B cell (primary cell): ENCODE measurements at regions not wholly inside any gene's neighbourhood (a gene's known extent, or its start where the extent isn't known, plus 50 kb on each side); places are given as distances from the start of the nearest gene placed in this dataset.

Source experiments
- ATAC-seq: fragments of 200-7000 bp; cut with Tn5 transposase; one replicate; pipeline ENCODE4 v1.10.0; 2021; ENCODE audit warnings: low read depth, mild to moderate bottlenecking, moderate number of reproducible peaks, moderate library complexity
- CTCF ChIA-PET: fragments of 350-600 bp; sonication (Branson Sonifier 250); formaldehyde crosslinking; loops from one replicate; lab custom pipeline; 2021; ENCODE audit warnings: antibody characterized with exemption, inconsistent platforms; lab: Charles Lee
- POLR2A ChIA-PET: fragments of 350-600 bp; sonication (Branson Sonifier 250); formaldehyde crosslinking; loops from one replicate; lab custom pipeline; 2021; ENCODE audit warnings: antibody characterized with exemption; lab: Charles Lee
- DNase-seq: peaks from one replicate; pipeline ENCODE4 v3.0.0; 2013
- H2AFZ ChIP-seq: 2 replicates; pipeline ENCODE4 v1.6.1; 2012; ENCODE audit warnings: mild to moderate bottlenecking, low read depth, low read length; ENCODE audit not compliant: insufficient read depth, poor library complexity, severe bottlenecking
- H3K27ac ChIP-seq, 2 donors: 1 replicate in 1 of 2; 2 replicates in 1 of 2; pipeline ENCODE4 v1.5.1; 2012 to 2013; ENCODE audit warnings: low read length in 2 of 2, mild to moderate bottlenecking in 2 of 2, moderate library complexity in 1 of 2
- H3K27me3 ChIP-seq, 4 experiments: fragments of 200-600 bp in 1 of 4; sonication (generic) in 1 of 4; replicated peaks in 1 of 4; 1 replicate in 2 of 4; 2 replicates in 2 of 4; pipeline versions ENCODE4 v1.6.1 to v1.7.0; 2013 to 2016; ENCODE audit warnings: low read length in 3 of 4, mild to moderate bottlenecking in 2 of 4, mixed read lengths in 1 of 4, moderate library complexity in 1 of 4; ENCODE audit not compliant: insufficient read depth in 4 of 4, control insufficient read depth in 3 of 4; ENCODE audit errors: control extremely low read depth in 1 of 4
- H3K36me3 ChIP-seq, 2 experiments: replicated peaks in 1 of 2; 1 replicate in 1 of 2; 2 replicates in 1 of 2; pipeline versions ENCODE4 v1.6.1 to v1.7.1; 2013; ENCODE audit warnings: low read length in 1 of 2; ENCODE audit not compliant: insufficient read depth in 2 of 2, control insufficient read depth in 1 of 2; ENCODE audit errors: control extremely low read depth in 1 of 2, extremely low read depth in 1 of 2
- H3K4me1 ChIP-seq, 2 donors: fragments of 200-600 bp in 1 of 2; sonication (generic) in 1 of 2; 1 replicate in 1 of 2; 2 replicates in 1 of 2; pipeline versions ENCODE4 v1.5.1 to v1.6.1; 2013 to 2017; ENCODE audit warnings: low read length in 2 of 2; ENCODE audit not compliant: control insufficient read depth in 2 of 2, insufficient read depth in 2 of 2
- H3K4me2 ChIP-seq: replicated peaks from 2 replicates; pipeline ENCODE3; 2012; ENCODE audit warnings: mild to moderate bottlenecking, low read depth, low read length; ENCODE audit not compliant: poor library complexity, severe bottlenecking
- H3K4me3 ChIP-seq, 5 experiments: fragments of 200-600 bp in 1 of 5; sonication (generic) in 1 of 5; 1 replicate in 3 of 5; 2 replicates in 2 of 5; pipeline versions ENCODE4 v1.5.1 to v1.7.0; 2011 to 2016; ENCODE audit warnings: low read length in 4 of 5, mild to moderate bottlenecking in 4 of 5, low read depth in 2 of 5, control low read depth in 1 of 5, moderate library complexity in 1 of 5; ENCODE audit not compliant: insufficient read depth in 1 of 5; ENCODE audit errors: control extremely low read depth in 1 of 5, extremely low read depth in 1 of 5
- H3K79me2 ChIP-seq: fragments of 200-600 bp; sonication (generic); one replicate; pipeline ENCODE4 v1.6.0; 2016; ENCODE audit warnings: low read length; ENCODE audit not compliant: control insufficient read depth, insufficient read depth
- H3K9ac ChIP-seq: fragments of 200-600 bp; sonication (generic); 2 replicates; pipeline ENCODE4 v1.6.1; 2017; ENCODE audit warnings: mild to moderate bottlenecking, low read length, moderate library complexity
- H3K9me3 ChIP-seq, 3 donors: one replicate each; pipeline versions ENCODE4 v1.6.1 to v1.7.1; 2013; ENCODE audit warnings: low read length in 2 of 3; ENCODE audit not compliant: control insufficient read depth in 2 of 3, insufficient read depth in 1 of 3; ENCODE audit errors: control extremely low read depth in 1 of 3
- H4K20me1 ChIP-seq: 2 replicates; pipeline ENCODE4 v1.6.0; 2012; ENCODE audit warnings: mild to moderate bottlenecking, low read length; ENCODE audit not compliant: insufficient read depth, control insufficient read depth, poor library complexity, severe bottlenecking
- H3K27ac Mint-ChIP-seq: one replicate; pipeline ENCODE4 v1.8.0; 2021; ENCODE audit warnings: mixed read lengths
- H3K27me3 Mint-ChIP-seq: one replicate; pipeline ENCODE4 v1.8.0; 2021; ENCODE audit warnings: mixed read lengths
- H3K4me1 Mint-ChIP-seq: one replicate; pipeline ENCODE4 v1.8.0; 2021; ENCODE audit warnings: mixed read lengths
- H3K4me3 Mint-ChIP-seq: one replicate; pipeline ENCODE4 v1.8.0; 2021; ENCODE audit warnings: mixed read lengths
- H3K9me3 Mint-ChIP-seq: one replicate; pipeline ENCODE4 v1.8.0; 2022; ENCODE audit warnings: mixed read lengths; ENCODE audit not compliant: insufficient read depth
- CTCF ChIP-seq: fragments of 200-600 bp; IDR thresholded peaks from one replicate; pipeline ENCODE4 v1.8.0; 2022; ENCODE audit warnings: antibody characterized with exemption, mild to moderate bottlenecking
- EZH2 ChIP-seq: IDR thresholded peaks from 2 replicates; pipeline ENCODE4 v1.6.1; 2012; ENCODE audit warnings: borderline replicate concordance, low read depth, mild to moderate bottlenecking, moderate library complexity, low read length; ENCODE audit not compliant: insufficient read depth, poor library complexity, severe bottlenecking
- WGBS: methylation state at CpG from one replicate; pipeline ENCODE4 v1.1.5; 2013; ENCODE audit warnings: missing lambda C conversion rate; ENCODE audit not compliant: insufficient coverage; 5-methylcytosine and 5-hydroxymethylcytosine counted together
- intact Hi-C: fragments of 100-400 bp; cut with micrococcal nuclease; formaldehyde crosslinking; loops from one replicate; pipeline ENCODE4 v1.10.0; 2022

DNA sequence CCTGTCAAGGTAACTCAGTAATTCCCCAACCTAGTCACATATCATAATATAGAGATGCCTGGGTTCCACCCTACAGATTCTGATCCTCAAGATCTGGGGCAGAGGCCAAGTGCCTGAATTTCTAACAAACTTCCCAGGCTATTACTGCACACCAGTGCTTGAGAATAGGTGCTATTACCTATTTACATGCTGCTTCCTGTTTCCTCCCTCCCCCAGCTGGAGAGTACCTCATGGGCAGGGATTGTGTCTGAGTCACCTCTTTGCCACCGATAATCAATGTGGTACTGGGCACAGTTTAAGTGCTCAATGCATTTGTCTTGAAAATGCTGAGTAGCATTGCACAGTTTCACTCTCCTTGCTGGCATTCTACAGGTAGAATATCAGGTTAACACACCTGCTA, 582.2 kb upstream of the CADM1 start:
- no peaks in the 10 kb centered on the region for H4K20me1 ChIP-seq
- no peak for DNase-seq
- 86% methylated on average over 1 of the region's 1 CpG for WGBS
- no peak for ATAC-seq
- H3K27ac ChIP-seq = no peak overlapping the region
- peaks cover 0 to 3% (median 0%) of the 10 kb centered on the region in 4 experiments for H3K27me3 ChIP-seq
- ChIA-PET CTCF (no interaction called here), POLR2A (no interaction called here)
- H3K4me3 ChIP-seq = no peak overlapping the region
- no peaks in the 10 kb centered on the region for H3K9me3 ChIP-seq
- no peak overlapping the region for H3K27ac Mint-ChIP-seq
- no peaks in the 10 kb centered on the region for H3K36me3 ChIP-seq
- H3K27me3 Mint-ChIP-seq = peaks cover 14% of the 10 kb centered on the region
- H3K4me2 ChIP-seq = no peak overlapping the region
- no peaks in the 10 kb centered on the region for H3K4me1 Mint-ChIP-seq
- H3K4me1 ChIP-seq = no peaks in the 10 kb centered on the region
- H3K9ac ChIP-seq = no peak overlapping the region
- no peak overlapping the region for H2AFZ ChIP-seq
- no peaks in the 10 kb centered on the region for H3K79me2 ChIP-seq
- H3K9me3 Mint-ChIP-seq = no peaks in the 10 kb centered on the region
- intact Hi-C loops = no loop called here
- TF ChIP-seq CTCF = no peak
- no peak for TF ChIP-seq EZH2
- H3K4me3 Mint-ChIP-seq = no peak overlapping the region

GRCh38 chr11:116085031-116085635, 580.9 kb upstream of the CADM1 start:
- intact Hi-C loops = no loop called here
- H3K9me3 ChIP-seq = no peaks in the 10 kb centered on the region
- no peak overlapping the region for H3K4me3 Mint-ChIP-seq
- no peak overlapping the region for H3K4me3 ChIP-seq
- ATAC-seq (no peak), DNase-seq (no peak)
- no peaks in the 10 kb centered on the region for H3K79me2 ChIP-seq
- H3K9me3 Mint-ChIP-seq = peaks cover 3% of the 10 kb centered on the region
- H3K4me2 ChIP-seq = no peak overlapping the region
- H3K4me1 ChIP-seq = no peaks in the 10 kb centered on the region
- POLR2A ChIA-PET = no interaction called here
- H2AFZ ChIP-seq = no peak overlapping the region
- no peaks in the 10 kb centered on the region for H3K4me1 Mint-ChIP-seq
- H3K27me3 Mint-ChIP-seq = peaks cover 14% of the 10 kb centered on the region
- TF ChIP-seq EZH2 (no peak), CTCF (no peak)
- WGBS = 100% methylated on average over 1 of the region's 7 CpGs
- H3K27me3 ChIP-seq = peaks cover 0 to 3% (median 0%) of the 10 kb centered on the region in 4 experiments
- no peak overlapping the region for H3K27ac ChIP-seq
- H3K9ac ChIP-seq = no peak overlapping the region
- CTCF ChIA-PET = no interaction called here
- no peaks in the 10 kb centered on the region for H3K36me3 ChIP-seq
- no peak overlapping the region for H3K27ac Mint-ChIP-seq
- H4K20me1 ChIP-seq = no peaks in the 10 kb centered on the region
